ENCODE measurements at regions not wholly inside any gene's neighbourhood (a gene's known extent, or its start where the extent isn't known, plus 50 kb on each side); places are given as distances from the start of the nearest gene placed in this dataset.
"Not testable (repeated sequence)": the region's sequence is repeated elsewhere in the genome, so short reads cannot be mapped to it uniquely, and the experiment has no call there.

DNA sequence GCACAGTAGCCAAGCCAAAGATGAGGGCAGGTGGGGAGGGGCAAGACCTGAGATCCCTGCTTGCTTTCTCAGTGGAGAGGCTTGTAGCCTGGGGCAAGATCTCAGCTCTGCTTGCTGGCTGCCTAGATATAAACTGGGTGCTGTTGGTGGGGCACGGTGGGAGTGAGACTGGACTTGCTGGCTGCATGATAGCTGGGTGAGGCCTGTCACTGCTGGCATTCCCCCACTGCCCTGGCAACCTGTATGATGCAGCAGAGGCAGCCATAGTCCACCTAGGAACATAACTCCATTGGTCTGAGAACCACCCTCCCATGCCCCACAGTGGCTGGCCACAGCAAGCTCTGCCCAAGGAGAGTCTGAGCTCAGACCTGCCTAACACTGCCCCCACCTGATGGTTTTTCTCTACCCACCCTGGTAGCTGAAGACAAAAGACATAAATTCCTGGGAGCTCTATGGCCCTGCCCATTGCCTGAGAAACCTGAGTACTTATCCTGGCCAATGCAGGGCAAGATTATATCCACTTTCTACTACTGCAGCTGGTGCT, 261.9 kb upstream of the DEPDC1 start:
- Histone ChIP-seq H3K4me1 (ENCODE audit: insufficient read depth) (no peaks in the 10 kb centered on the region), H3K27ac (no peak overlapping the region), H3K9me3 (no peaks in the 10 kb centered on the region), H3K4me3 (no peak overlapping the region), H3K27me3 (no peaks in the 10 kb centered on the region), H3K36me3 (no peaks in the 10 kb centered on the region)
- no peak for DNase-seq
- intact Hi-C loops (cut with DNase I), result no loop called here
- 86 to 95% (median 86%) methylated on average over 1 of the region's 1 CpG for WGBS, 3 donors
- TF ChIP-seq, protein P1, sequence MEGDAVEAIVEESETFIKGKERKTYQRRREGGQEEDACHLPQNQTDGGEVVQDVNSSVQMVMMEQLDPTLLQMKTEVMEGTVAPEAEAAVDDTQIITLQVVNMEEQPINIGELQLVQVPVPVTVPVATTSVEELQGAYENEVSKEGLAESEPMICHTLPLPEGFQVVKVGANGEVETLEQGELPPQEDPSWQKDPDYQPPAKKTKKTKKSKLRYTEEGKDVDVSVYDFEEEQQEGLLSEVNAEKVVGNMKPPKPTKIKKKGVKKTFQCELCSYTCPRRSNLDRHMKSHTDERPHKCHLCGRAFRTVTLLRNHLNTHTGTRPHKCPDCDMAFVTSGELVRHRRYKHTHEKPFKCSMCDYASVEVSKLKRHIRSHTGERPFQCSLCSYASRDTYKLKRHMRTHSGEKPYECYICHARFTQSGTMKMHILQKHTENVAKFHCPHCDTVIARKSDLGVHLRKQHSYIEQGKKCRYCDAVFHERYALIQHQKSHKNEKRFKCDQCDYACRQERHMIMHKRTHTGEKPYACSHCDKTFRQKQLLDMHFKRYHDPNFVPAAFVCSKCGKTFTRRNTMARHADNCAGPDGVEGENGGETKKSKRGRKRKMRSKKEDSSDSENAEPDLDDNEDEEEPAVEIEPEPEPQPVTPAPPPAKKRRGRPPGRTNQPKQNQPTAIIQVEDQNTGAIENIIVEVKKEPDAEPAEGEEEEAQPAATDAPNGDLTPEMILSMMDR (IDR thresholded peaks at IDR 0.05), result no peak
- TF ChIP-seq EP300 (IDR thresholded peaks at IDR 0.05) (no peak), POLR2A (IDR thresholded peaks at IDR 0.05) (no peak)

DNA sequence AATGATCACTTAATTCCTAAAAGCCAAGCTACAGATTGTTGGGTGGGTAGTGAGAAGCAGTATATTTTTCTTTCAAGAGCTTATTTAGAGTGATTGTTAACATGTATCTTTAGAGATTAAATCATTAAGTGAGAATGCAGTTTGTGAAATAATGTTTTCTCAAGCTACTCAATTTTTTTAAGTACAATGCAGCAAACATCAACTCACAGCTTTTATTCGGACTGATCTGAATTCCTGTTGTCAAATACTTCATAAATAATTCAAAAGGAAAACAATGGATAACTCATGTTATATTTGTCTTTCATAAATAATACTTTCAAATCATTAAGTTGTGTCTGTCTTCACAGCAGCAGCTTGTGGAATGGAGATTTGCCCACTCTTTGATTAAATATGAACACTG, 271.1 kb upstream of the DEPDC1 start:
- intact Hi-C loops (cut with DNase I), result no loop called here
- Histone ChIP-seq H3K4me3 (no peak overlapping the region), H3K9me3 (no peaks in the 10 kb centered on the region), H3K27me3 (no peaks in the 10 kb centered on the region), H3K36me3 (no peaks in the 10 kb centered on the region), H3K27ac (no peak overlapping the region), H3K4me1 (ENCODE audit: insufficient read depth) (no peaks in the 10 kb centered on the region)
- 8 to 23% (median 10%) methylated on average over 1 of the region's 1 CpG for WGBS, 3 donors
- TF ChIP-seq POLR2A (IDR thresholded peaks at IDR 0.05), result no peak
- TF ChIP-seq EP300 (IDR thresholded peaks at IDR 0.05), result no peak
- TF ChIP-seq, protein P1 (IDR thresholded peaks at IDR 0.05), result no peak
- DNase-seq, result no peak

GRCh38 chr1:68770817-68771216, 273.9 kb upstream of the DEPDC1 start:
- WGBS, 3 donors, result 80 to 90% (median 84%) methylated on average over 3 of the region's 3 CpGs

DNA sequence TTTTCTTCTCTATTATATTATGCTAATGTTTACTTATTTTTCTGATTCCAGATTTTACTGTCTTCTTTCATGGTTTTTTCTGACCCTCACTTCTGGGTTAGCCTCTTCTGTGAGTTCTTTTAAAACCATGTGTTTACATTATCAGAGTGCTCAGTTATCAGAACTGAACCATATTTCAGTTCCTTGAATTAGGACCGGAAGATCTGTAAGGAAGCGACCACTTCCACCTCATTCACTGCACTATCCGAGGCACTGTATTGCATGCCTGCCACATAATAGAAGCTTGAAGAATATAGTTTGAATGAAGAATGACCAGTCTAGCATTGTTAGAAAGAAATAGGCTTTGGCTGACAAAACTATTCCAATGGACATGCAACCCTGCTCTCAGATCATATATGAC, 281.0 kb upstream of the DEPDC1 start:
- H3K36me3 ChIP-seq, result no peaks in the 10 kb centered on the region
- DNase-seq, result no peak
- intact Hi-C loops (cut with DNase I), result no loop called here
- H3K27me3 ChIP-seq, result no peaks in the 10 kb centered on the region
- TF ChIP-seq, protein P1 (IDR thresholded peaks at IDR 0.05), result no peak
- no peak for TF ChIP-seq EP300 (IDR thresholded peaks at IDR 0.05)
- no peak overlapping the region for H3K4me3 ChIP-seq
- no peak overlapping the region for H3K27ac ChIP-seq
- peaks cover 0 to 3% of the 10 kb centered on the region in 2 donors for H3K9me3 ChIP-seq
- WGBS, 3 donors, result 68 to 78% (median 69%) methylated on average over 3 of the region's 3 CpGs
- no peaks in the 10 kb centered on the region for H3K4me1 ChIP-seq (ENCODE audit: insufficient read depth)

More at GRCh38 chr1:68770817-68771216, 273.9 kb upstream of the DEPDC1 start:
- Histone ChIP-seq H3K36me3 (no peaks in the 10 kb centered on the region), H3K27ac (no peak overlapping the region), H3K4me3 (no peak overlapping the region), H3K4me1 (ENCODE audit: insufficient read depth) (no peaks in the 10 kb centered on the region), H3K9me3 (no peaks in the 10 kb centered on the region), H3K27me3 (no peaks in the 10 kb centered on the region)
- intact Hi-C loops (cut with DNase I), result no loop called here
- no peak for DNase-seq
- TF ChIP-seq, protein P1 (IDR thresholded peaks at IDR 0.05), result no peak
- TF ChIP-seq POLR2A (IDR thresholded peaks at IDR 0.05) (no peak), EP300 (IDR thresholded peaks at IDR 0.05) (no peak)

DNA sequence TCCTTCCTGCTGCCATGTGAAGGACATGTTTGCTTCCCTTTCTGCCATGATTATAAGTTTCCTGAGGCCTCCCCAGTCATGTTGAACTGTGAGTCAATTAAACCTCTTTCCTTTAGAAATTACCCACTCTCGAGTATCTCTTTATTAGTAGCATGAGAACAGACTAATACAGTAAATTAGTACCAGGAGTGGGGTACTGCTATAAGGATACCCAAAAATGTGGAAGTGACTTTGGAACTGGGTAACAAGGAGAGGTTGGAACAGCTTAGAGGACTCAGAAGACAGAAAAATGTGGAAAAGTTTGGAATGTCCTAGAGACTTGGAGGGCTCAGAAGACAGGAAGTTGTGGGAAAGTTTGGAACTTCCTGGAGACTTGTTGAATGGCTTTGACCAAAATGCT, 283.0 kb upstream of the DEPDC1 start:
- intact Hi-C loops (cut with DNase I); H3K4me3 ChIP-seq; H3K27ac ChIP-seq; H3K4me1 ChIP-seq (ENCODE audit: insufficient read depth); H3K36me3 ChIP-seq; DNase-seq; H3K27me3 ChIP-seq; H3K9me3 ChIP-seq: not testable (repeated sequence)
- WGBS, 3 donors, result 86 to 90% (median 89%) methylated on average over 1 of the region's 1 CpG
